ENCODE measurements at regions not wholly inside any gene's neighbourhood (a gene's known extent, or its start where the extent isn't known, plus 50 kb on each side); places are given as distances from the start of the nearest gene placed in this dataset.
A peak's percentile ranks its signal among the peaks of the same experiment; 100 is the strongest.

DNA sequence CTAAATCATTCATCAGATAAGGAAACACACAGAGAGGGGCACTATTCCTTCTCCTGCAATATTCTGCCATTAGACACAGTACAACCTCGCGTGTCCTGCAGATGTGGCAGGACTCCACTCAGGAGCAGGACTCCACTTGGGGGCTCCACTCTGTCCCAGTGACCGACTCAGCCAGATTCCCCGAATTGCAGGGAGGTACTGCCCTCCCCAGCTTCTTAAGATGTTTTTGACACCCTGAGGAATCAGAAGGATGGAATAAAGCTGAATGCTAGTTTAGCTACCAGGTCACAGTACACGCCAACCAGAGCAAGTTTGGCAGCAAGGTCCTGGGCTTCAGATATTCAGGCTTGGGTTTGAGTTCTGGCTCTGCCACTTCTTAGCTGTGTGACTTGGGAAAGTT, 99.3 kb upstream of the USP47 start:
- Histone ChIP-seq H3K9me3 (replicated peaks) (no peaks in the 10 kb centered on the region), H3K27ac (peak overlapping the region; percentile 62), H3K36me3 (no peaks in the 10 kb centered on the region), H3K4me1 (peaks cover 22% of the 10 kb centered on the region), H3K27me3 (no peaks in the 10 kb centered on the region), H3K4me3 (no peak overlapping the region)
- DNase-seq = peak; percentile 32 to 59

DNA sequence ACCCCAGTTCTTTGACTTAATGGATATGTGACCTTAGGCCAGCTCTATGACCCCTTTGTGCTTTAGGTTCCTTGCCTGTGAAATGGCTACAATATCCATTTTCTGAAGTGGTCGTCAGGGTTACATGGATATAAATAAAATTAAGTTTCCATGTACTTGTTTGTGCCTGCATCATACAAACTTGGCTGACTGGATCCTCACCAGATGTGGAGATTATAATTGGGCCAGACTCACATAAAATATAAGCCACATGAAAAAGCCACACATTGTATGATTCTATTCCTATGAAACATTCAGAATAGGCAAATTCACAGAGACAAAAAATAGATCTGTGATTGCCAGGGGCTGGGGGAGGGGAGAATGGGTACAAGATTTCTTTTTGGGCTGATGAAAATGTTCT, 100.9 kb upstream of the USP47 start:
- Histone ChIP-seq H3K4me1 (peaks cover 22% of the 10 kb centered on the region), H3K4me3 (no peak overlapping the region), H3K9me3 (replicated peaks) (no peaks in the 10 kb centered on the region), H3K27ac (no peak overlapping the region), H3K36me3 (no peaks in the 10 kb centered on the region), H3K27me3 (no peaks in the 10 kb centered on the region)
- no peak for DNase-seq

DNA sequence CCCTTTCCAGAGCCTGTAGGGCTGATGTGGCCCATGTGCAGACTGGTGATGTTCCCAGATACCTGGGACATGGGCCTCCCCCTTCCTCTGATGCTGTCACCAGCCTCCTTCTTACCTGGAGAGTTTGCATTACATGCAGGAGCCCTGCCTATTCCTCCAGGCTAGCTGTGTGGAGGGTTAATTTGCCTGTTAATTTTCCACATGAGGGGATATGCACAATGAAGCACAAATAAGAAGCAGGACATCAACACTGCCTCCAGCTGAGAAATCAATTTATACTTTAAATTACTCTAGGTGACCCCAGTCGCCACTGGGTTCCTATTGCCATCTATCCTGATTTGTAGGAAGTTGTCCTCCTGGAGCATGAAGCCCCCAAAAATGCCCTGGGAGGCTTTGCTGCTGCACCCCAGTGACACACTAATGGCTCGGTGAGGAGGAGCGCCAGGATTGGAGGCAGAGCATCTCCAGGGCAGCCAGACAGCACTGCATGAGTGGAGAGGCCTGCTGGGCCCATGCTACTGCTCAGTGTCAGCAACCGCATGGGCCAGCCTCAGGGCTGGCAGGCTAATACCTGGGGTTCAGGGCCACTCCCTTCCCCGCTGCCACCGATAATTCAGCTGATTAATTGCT, 101.6 kb upstream of the USP47 start:
- H3K27ac ChIP-seq = no peak overlapping the region
- no peak overlapping the region for H3K4me3 ChIP-seq
- H3K27me3 ChIP-seq = no peaks in the 10 kb centered on the region
- no peaks in the 10 kb centered on the region for H3K36me3 ChIP-seq
- peaks cover 22% of the 10 kb centered on the region for H3K4me1 ChIP-seq
- H3K9me3 ChIP-seq (replicated peaks) = no peaks in the 10 kb centered on the region
- no peak for DNase-seq

DNA sequence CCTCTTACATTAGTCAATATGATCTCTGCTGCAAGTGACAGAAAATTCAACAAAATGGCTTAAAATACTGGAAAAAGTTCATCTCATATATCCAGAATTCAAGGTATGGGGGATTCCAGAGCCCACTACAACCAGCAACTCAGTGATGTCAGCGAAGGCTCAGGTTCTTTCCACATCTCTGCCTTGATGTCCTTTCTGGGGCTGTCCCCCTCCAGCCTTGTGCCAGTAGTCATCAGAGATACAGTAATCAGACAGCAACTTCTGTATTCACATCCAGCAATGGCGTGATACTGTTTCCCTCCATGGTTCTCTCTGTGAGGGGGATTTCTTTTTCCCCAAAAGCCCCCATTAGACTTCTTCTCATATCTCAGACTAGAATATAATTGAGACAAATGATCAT, 103.4 kb upstream of the USP47 start:
- DNase-seq = no peak
- Histone ChIP-seq H3K4me1 (peaks cover 15% of the 10 kb centered on the region), H3K9me3 (replicated peaks) (no peaks in the 10 kb centered on the region), H3K36me3 (no peaks in the 10 kb centered on the region), H3K27me3 (no peaks in the 10 kb centered on the region), H3K4me3 (no peak overlapping the region), H3K27ac (no peak overlapping the region)

DNA sequence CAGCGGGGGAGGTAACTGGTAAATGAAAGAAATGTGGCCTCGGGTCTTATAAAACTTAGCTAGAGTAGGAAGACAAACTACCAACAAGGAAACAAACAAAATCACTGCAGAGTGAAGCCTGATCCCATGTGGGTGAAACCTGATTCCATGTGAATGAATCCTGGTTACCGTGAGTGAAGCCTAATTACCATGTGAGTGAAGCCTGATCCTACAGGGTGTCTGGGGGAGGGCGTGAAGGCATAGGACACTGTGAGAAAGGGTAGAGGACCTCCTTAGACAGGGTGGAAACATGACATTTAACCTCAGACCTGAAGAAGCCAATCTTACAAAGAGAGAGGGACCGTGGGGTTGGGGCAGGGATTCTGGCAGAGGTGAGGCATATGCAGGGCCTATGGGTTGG, 106.2 kb upstream of the USP47 start:
- peak in 1 of 2 experiments; percentile 44 for DNase-seq
- H3K9me3 ChIP-seq (replicated peaks) = no peaks in the 10 kb centered on the region

DNA sequence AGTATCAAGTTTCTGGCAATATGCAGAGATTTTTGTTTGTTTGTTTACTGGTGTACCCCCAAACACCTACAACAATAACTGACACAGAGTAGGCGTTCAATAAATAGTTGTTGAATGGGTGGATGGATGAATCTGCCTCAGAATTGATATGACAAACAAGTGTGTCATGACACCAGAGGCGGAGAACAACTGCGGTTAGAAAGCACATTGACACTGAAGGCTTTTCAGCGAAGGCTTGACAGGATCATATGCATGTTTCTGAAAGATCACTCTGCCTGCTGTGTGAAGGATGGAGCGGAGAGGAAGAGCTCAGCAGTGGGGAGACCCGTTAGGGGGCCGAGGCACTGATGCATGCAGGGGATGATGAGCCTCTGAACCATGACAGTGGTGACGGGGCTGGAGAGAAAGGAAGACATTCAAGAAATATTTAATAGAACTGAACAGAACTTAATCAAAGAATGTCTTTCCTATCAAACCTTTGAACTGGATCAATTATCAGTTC, 108.5 kb upstream of the USP47 start:
- no peak overlapping the region for H3K27ac ChIP-seq
- H3K9me3 ChIP-seq (replicated peaks) = no peaks in the 10 kb centered on the region
- no peaks in the 10 kb centered on the region for H3K36me3 ChIP-seq
- H3K27me3 ChIP-seq = no peaks in the 10 kb centered on the region
- no peak for DNase-seq
- H3K4me3 ChIP-seq = no peak overlapping the region
- H3K4me1 ChIP-seq = no peaks in the 10 kb centered on the region; the same call in 1 of the 2 replicates

More for the DNA sequence above, 106.2 kb upstream of the USP47 start:
- no peaks in the 10 kb centered on the region for H3K36me3 ChIP-seq
- H3K27me3 ChIP-seq = no peaks in the 10 kb centered on the region
- H3K4me1 ChIP-seq = no peaks in the 10 kb centered on the region; the same call in 1 of the 2 replicates
- no peak overlapping the region for H3K27ac ChIP-seq
- H3K4me3 ChIP-seq = no peak overlapping the region

DNA sequence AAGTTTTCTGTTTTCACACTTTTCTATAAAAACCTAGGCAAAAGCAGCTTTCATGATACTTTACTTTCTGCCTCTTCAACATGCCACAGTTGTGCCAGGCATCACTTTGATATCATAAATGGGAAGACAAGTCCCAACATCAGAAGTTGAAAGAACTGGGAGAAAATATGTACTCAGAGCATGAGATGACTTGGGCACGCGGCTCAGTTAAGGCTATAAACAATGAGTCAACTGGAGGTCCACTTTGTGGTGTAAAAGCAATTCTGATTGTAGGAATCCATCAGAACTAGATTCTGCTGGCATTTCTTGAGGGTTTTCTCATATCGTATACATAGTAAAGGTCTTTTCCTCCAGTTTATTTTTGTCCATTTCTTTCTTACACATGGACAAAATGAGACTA, 109.7 kb upstream of the USP47 start:
- Histone ChIP-seq H3K27me3 (no peaks in the 10 kb centered on the region), H3K27ac (no peak overlapping the region), H3K36me3 (no peaks in the 10 kb centered on the region), H3K9me3 (replicated peaks) (no peaks in the 10 kb centered on the region), H3K4me1 (no peaks in the 10 kb centered on the region; the same call in 1 of the 2 replicates), H3K4me3 (no peak overlapping the region)
- no peak for DNase-seq

DNA sequence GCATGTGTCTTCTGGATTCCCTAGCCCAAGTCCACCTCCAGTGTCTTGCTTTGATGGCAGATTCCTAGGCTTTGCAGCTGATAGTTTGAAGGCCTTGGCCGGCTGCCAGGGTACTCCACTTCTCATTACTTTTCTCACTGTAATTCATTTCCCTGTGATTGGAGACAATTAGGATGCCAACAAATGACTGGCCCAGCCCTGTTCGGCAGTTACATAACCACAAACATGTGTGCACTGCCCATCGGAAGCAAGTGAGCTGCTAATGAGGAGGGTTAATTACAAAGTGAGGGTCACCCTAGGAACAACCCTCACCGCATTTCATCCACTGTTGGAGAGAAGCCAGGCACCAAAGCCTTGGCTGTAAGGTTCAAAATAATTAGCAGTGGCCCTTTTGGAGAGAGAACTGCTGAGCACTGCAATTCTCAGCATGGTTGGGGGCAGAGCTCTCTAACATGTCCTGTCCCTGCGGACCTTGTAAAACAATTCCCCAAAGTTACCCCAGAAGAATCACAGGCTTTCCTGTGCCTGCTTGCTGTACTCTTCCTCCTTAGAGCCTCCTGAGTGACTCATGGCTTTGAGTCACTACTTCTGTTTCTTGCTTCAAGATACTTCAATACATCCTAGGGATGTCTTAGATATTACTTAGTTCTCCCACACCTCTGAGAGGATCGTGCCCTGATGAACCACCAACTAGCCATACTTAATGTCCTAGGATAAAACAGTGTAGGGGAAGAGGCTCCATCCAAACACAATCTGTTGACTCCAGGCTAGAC, 109.7 kb upstream of the GALNT18 start:
- Histone ChIP-seq H3K27me3 (no peaks in the 10 kb centered on the region), H3K4me3 (no peak overlapping the region), H3K27ac (no peak overlapping the region), H3K4me1 (no peaks in the 10 kb centered on the region; the same call in 1 of the 2 replicates), H3K9me3 (replicated peaks) (no peaks in the 10 kb centered on the region), H3K36me3 (no peaks in the 10 kb centered on the region)
- DNase-seq = peak; percentile 39 to 64

DNA sequence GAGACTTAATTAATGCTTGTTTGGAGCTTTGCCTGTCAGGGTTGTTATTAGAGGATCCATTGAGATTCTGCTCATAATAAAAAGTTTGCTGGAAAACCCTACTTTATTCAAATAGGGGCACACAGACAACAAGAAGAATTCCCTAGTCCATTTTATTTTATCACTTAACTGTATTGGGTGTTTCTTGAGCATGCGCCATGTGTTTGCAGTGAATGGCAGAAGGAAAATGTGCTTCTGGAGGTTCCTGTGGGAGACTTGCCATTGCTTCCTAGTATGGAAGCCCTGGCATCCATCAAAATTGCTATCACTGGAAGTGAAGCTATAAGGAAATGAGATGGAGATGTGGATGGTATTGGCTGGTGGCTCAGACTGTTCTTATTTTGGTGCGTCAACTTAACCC, 106.6 kb upstream of the GALNT18 start:
- H3K27me3 ChIP-seq = no peaks in the 10 kb centered on the region
- no peak for DNase-seq
- no peaks in the 10 kb centered on the region; the same call in 1 of the 2 replicates for H3K4me1 ChIP-seq
- no peaks in the 10 kb centered on the region for H3K9me3 ChIP-seq (replicated peaks)
- no peak overlapping the region for H3K27ac ChIP-seq
- H3K4me3 ChIP-seq = no peak overlapping the region
- no peaks in the 10 kb centered on the region for H3K36me3 ChIP-seq

DNA sequence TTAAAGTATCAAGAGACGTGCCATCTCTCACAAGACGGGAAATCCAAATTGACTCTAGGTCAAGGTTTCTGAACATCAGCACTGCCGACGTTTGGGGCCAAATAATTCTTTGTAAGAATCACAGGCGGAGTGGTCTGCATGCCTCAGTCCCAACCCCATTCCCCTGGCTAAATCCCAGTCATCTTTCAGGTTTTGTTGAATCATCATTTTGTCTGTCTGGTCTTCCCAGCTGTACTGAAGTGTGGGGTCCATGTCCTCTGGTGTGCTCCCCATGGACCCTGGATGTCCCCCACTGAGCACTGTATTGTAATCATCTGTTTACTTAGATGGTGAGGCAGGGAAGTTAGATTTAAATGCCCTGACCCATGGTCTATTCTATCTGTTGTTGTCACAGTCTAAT, 103.6 kb upstream of the GALNT18 start:
- no peaks in the 10 kb centered on the region for H3K36me3 ChIP-seq
- H3K27ac ChIP-seq = no peak overlapping the region
- no peaks in the 10 kb centered on the region for H3K9me3 ChIP-seq (replicated peaks)
- no peak overlapping the region for H3K4me3 ChIP-seq
- H3K27me3 ChIP-seq = no peaks in the 10 kb centered on the region
- no peak for DNase-seq
- no peaks in the 10 kb centered on the region for H3K4me1 ChIP-seq

DNA sequence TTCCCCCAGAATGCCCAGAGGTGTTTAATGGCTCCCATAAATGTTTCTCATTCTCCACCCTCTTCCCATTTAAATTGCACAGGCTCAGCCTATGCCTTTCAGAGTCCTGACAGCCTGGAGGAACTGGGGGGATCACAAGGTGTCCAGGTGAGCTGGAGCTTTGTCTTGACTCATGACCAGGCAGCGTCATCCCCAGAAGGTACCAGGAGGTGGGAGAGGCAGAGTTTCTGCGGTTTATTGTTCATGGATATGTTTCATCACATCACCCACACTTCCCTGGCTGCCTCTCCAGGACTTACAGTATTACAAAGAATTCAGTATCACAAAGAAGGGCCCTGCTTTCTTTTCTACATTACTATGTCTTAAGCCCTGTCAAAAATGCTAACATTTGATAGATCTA, 103.2 kb upstream of the GALNT18 start:
- DNase-seq = no peak
- Histone ChIP-seq H3K36me3 (no peaks in the 10 kb centered on the region), H3K27me3 (no peaks in the 10 kb centered on the region), H3K27ac (no peak overlapping the region), H3K9me3 (replicated peaks) (no peaks in the 10 kb centered on the region), H3K4me1 (no peaks in the 10 kb centered on the region), H3K4me3 (no peak overlapping the region)

DNA sequence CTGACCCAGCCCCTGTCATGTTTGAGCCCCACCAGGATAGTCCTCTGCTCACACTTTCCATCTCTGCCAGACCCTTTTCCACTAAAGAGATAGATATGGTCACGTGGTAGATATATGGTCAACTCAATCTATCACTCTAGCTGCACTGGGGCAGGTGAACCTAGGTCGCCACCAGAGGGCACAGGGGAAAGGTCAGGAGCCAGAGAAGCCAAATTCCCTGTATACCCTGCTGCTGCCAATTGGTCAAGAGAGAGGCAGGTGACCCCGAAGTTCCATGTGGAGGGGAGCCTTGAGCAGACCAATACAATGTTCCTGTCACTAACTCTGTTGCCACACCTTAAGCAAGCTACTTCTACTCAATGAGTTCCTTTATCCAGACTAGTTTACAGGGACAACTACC, 101.1 kb upstream of the GALNT18 start:
- no peak overlapping the region for H3K27ac ChIP-seq
- H3K4me1 ChIP-seq = no peaks in the 10 kb centered on the region
- no peaks in the 10 kb centered on the region for H3K36me3 ChIP-seq
- no peak overlapping the region for H3K4me3 ChIP-seq
- peaks cover 2% of the 10 kb centered on the region; the same call in 1 of the 2 replicates for H3K9me3 ChIP-seq (replicated peaks)
- H3K27me3 ChIP-seq = no peaks in the 10 kb centered on the region
- no peak for DNase-seq

DNA sequence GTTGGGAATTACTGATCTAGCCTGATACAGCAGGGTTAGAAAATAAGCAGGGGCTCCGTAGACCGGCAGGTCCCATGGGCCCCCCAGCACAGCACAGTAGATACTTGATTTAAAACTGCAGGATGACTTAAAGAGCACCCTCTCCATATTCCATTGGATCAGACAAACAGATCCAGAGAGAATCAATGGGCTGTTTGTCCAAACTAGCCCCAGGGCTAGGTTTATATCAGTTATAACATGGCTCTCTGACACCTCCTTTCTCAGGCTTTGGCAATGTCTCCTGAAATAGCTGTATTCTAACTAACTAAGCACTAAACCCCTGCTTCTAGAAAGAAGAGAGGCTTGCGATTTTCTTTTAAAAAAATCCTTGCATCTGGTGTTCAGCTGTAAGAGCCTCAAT, 100.4 kb upstream of the GALNT18 start:
- no peaks in the 10 kb centered on the region for H3K36me3 ChIP-seq
- H3K4me1 ChIP-seq = no peaks in the 10 kb centered on the region
- H3K27ac ChIP-seq = no peak overlapping the region
- H3K9me3 ChIP-seq (replicated peaks) = peaks cover 2% of the 10 kb centered on the region; the same call in 1 of the 2 replicates
- H3K27me3 ChIP-seq = no peaks in the 10 kb centered on the region
- no peak for DNase-seq
- H3K4me3 ChIP-seq = no peak overlapping the region

DNA sequence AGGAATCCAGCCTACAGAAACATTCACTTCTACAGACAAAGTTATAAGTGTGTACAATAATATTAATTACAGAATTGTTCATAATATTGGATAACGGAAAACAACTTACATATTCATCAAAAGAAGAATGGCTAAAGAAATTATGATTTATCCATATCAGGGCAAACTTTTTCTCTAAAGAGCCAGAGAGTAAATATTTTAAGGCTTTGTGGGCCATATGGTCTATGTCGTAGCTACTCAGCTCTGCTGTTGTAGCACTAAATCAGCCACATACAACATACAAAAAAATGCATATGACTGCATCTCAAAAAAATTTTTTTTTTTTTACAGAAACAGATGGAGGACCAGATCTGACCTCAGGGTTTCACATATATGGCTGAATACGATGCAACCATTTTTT, 96.7 kb upstream of the GALNT18 start:
- H3K27ac ChIP-seq = no peak overlapping the region
- peaks cover 5% of the 10 kb centered on the region; the same call in 1 of the 2 replicates for H3K9me3 ChIP-seq (replicated peaks)
- no peak for DNase-seq

DNA sequence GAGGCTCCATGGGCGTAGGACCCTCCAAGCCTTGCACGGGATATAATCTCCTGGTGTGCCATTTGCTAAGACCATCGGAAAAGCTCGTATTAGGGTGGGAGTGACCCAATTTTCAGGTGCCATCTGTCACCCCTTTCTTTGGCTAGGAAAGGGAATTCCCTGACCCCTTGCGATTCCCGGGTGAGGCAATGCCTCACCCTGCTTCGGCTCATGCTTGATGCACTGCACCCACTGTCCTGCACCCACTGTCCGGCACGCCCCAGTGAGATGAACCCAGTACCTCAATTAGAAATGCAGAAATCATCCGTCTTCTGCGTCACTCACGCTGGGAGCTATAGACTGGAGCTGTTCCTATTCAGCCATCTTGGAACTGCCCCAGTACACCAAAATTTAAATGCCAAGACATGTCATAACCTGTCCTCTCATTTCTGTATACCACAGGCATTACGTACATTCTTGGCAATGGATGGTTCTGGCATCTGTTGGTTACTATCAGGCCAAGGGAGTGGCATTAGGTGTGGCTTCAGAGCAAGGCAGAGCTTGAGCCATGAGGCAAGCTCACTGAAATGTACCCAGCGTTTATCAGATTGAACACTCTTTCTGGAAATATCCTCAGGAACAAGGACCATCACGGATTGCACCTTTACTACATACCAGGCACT, 95.4 kb upstream of the GALNT18 start:
- Histone ChIP-seq H3K27me3 (no peaks in the 10 kb centered on the region), H3K4me1 (no peaks in the 10 kb centered on the region), H3K27ac (no peak overlapping the region), H3K36me3 (no peaks in the 10 kb centered on the region), H3K9me3 (replicated peaks) (peaks cover 5% of the 10 kb centered on the region; the same call in 1 of the 2 replicates), H3K4me3 (no peak overlapping the region)
- DNase-seq = no peak

More for the DNA sequence above, 96.7 kb upstream of the GALNT18 start:
- H3K4me1 ChIP-seq = no peaks in the 10 kb centered on the region
- H3K36me3 ChIP-seq = no peaks in the 10 kb centered on the region
- H3K27me3 ChIP-seq = no peaks in the 10 kb centered on the region
- no peak overlapping the region for H3K4me3 ChIP-seq

All from SJCRH30 (cell line).